ENCODE measurements at regions not wholly inside any gene's neighbourhood (a gene's known extent, or its start where the extent isn't known, plus 50 kb on each side); places are given as distances from the start of the nearest gene placed in this dataset.

- H3K27ac Mint-ChIP-seq (ENCODE audit: unreplicated experiment): no peak overlapping the region
- H3K4me3 Mint-ChIP-seq (ENCODE audit: unreplicated experiment): no peak overlapping the region
- H3K9me3 Mint-ChIP-seq (ENCODE audit: unreplicated experiment): no peaks in the 10 kb centered on the region
- H3K27me3 Mint-ChIP-seq (ENCODE audit: unreplicated experiment): no peaks in the 10 kb centered on the region
- no peaks in the 10 kb centered on the region for H3K36me3 Mint-ChIP-seq (ENCODE audit: unreplicated experiment)
- no peak for DNase-seq
- H3K4me1 Mint-ChIP-seq (ENCODE audit: low read depth, unreplicated experiment): peaks cover 11% of the 10 kb centered on the region
- no peak for TF ChIP-seq CTCF (IDR thresholded peaks at IDR 0.05; ENCODE audit: partially characterized antibody, unreplicated experiment)
These were observed 273.5 kb upstream of the ADGRL3 start for GRCh38 chr4:60926624-60927023.

GRCh38 chr4:60930866-60931265, 269.3 kb upstream of the ADGRL3 start:
- no peak overlapping the region for H3K4me3 Mint-ChIP-seq (ENCODE audit: unreplicated experiment)

GRCh38 chr4:60934566-60935295, 265.4 kb upstream of the ADGRL3 start:
- H3K36me3 Mint-ChIP-seq (ENCODE audit: unreplicated experiment): no peaks in the 10 kb centered on the region
- no peak for DNase-seq
- H3K27me3 Mint-ChIP-seq (ENCODE audit: unreplicated experiment): no peaks in the 10 kb centered on the region
- TF ChIP-seq CTCF (IDR thresholded peaks at IDR 0.05; ENCODE audit: partially characterized antibody, unreplicated experiment): no peak
- no peaks in the 10 kb centered on the region for H3K9me3 Mint-ChIP-seq (ENCODE audit: unreplicated experiment)
- H3K27ac Mint-ChIP-seq (ENCODE audit: unreplicated experiment): no peak overlapping the region
- H3K4me1 Mint-ChIP-seq (ENCODE audit: low read depth, unreplicated experiment): no peaks in the 10 kb centered on the region
- no peak overlapping the region for H3K4me3 Mint-ChIP-seq (ENCODE audit: unreplicated experiment)

More at GRCh38 chr4:60930866-60931265, 269.3 kb upstream of the ADGRL3 start:
- no peaks in the 10 kb centered on the region for H3K27me3 Mint-ChIP-seq (ENCODE audit: unreplicated experiment)
- DNase-seq: no peak
- peaks cover 7% of the 10 kb centered on the region for H3K4me1 Mint-ChIP-seq (ENCODE audit: low read depth, unreplicated experiment)
- no peak for TF ChIP-seq CTCF (IDR thresholded peaks at IDR 0.05; ENCODE audit: partially characterized antibody, unreplicated experiment)
- no peak overlapping the region for H3K27ac Mint-ChIP-seq (ENCODE audit: unreplicated experiment)
- H3K9me3 Mint-ChIP-seq (ENCODE audit: unreplicated experiment): no peaks in the 10 kb centered on the region
- no peaks in the 10 kb centered on the region for H3K36me3 Mint-ChIP-seq (ENCODE audit: unreplicated experiment)

- Mint-ChIP-seq H3K36me3 (ENCODE audit: unreplicated experiment) (no peaks in the 10 kb centered on the region), H3K27me3 (ENCODE audit: unreplicated experiment) (no peaks in the 10 kb centered on the region), H3K9me3 (ENCODE audit: unreplicated experiment) (no peaks in the 10 kb centered on the region), H3K27ac (ENCODE audit: unreplicated experiment) (no peak overlapping the region), H3K4me1 (ENCODE audit: low read depth, unreplicated experiment) (no peaks in the 10 kb centered on the region), H3K4me3 (ENCODE audit: unreplicated experiment) (no peak overlapping the region)
- no peak for DNase-seq
- TF ChIP-seq CTCF (IDR thresholded peaks at IDR 0.05; ENCODE audit: partially characterized antibody, unreplicated experiment): no peak
These were observed 261.9 kb upstream of the ADGRL3 start for GRCh38 chr4:60938181-60938580.

- Mint-ChIP-seq H3K27ac (ENCODE audit: unreplicated experiment) (no peak overlapping the region), H3K4me1 (ENCODE audit: low read depth, unreplicated experiment) (no peaks in the 10 kb centered on the region), H3K4me3 (ENCODE audit: unreplicated experiment) (no peak overlapping the region), H3K27me3 (ENCODE audit: unreplicated experiment) (no peaks in the 10 kb centered on the region), H3K9me3 (ENCODE audit: unreplicated experiment) (no peaks in the 10 kb centered on the region), H3K36me3 (ENCODE audit: unreplicated experiment) (no peaks in the 10 kb centered on the region)
- no peak for DNase-seq
- TF ChIP-seq CTCF (IDR thresholded peaks at IDR 0.05; ENCODE audit: partially characterized antibody, unreplicated experiment): no peak
These were observed 261.5 kb upstream of the ADGRL3 start for GRCh38 chr4:60938621-60939020.
